ENCODE measurements at regions not wholly inside any gene's neighbourhood (a gene's known extent, or its start where the extent isn't known, plus 50 kb on each side); places are given as distances from the start of the nearest gene placed in this dataset.

DNA sequence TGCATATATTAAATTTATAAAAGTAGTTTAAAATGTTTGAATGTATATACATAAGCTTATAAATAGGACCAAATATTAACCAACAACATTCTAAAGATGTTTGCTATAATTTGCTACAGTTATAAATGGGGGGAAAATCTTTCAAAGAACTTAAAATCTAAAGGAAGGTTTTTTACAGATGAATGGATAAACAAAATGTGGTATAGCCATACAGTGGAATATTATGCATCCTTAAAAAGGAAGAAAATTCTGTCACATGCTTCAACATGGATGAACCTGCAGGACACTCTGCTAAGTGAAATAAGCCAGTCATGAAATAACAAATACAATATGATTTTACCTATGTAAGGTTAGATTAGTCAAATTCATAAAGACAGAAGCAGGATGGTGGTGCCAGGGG is 75.8 kb downstream of the TMEM17 start:
- no peaks in the 10 kb centered on the region for H3K36me3 ChIP-seq (ENCODE audit: control insufficient read depth, insufficient read depth, low read length)
- H3K9me3 ChIP-seq (ENCODE audit: control insufficient read depth, insufficient read depth, low read depth, low read length): no peaks in the 10 kb centered on the region
- no peaks in the 10 kb centered on the region for H3K27me3 ChIP-seq (ENCODE audit: control insufficient read depth, insufficient read depth, low read length)
- H3K4me3 ChIP-seq (ENCODE audit: low read depth, low read length): no peak overlapping the region
- H3K9ac ChIP-seq (ENCODE audit: low read length): no peak overlapping the region
- no peak overlapping the region for H3K27ac ChIP-seq (ENCODE audit: low read depth, low read length)
- no peaks in the 10 kb centered on the region for H3K4me1 ChIP-seq (ENCODE audit: control insufficient read depth, insufficient read depth, low read length)

DNA sequence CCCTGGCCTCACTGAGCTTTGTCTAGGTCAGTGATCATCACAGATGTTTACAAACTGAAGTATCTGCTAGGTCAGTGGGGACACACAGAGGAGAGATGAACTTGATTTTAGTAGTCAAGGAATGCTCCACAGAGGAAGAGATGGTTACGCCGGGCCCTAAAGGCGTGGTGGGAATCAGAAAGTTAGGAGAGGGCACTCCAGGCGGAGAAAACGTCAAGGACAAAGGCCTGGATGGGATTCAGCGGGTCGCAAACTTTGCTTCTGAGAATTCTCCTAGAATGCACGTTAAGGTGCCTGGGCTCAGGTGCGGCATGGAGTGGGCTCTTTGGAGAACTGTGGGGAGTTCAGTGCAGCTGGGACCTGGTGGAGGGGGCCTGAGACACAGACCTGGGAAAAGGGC is 78.8 kb downstream of the TMEM17 start:
- Histone ChIP-seq H3K4me1 (ENCODE audit: control insufficient read depth, insufficient read depth, low read length) (no peaks in the 10 kb centered on the region), H3K36me3 (ENCODE audit: control insufficient read depth, insufficient read depth, low read length) (no peaks in the 10 kb centered on the region), H3K4me3 (ENCODE audit: low read depth, low read length) (no peak overlapping the region), H3K9ac (ENCODE audit: low read length) (no peak overlapping the region), H3K27me3 (ENCODE audit: control insufficient read depth, insufficient read depth, low read length) (no peaks in the 10 kb centered on the region), H3K9me3 (ENCODE audit: control insufficient read depth, insufficient read depth, low read depth, low read length) (no peaks in the 10 kb centered on the region), H3K27ac (ENCODE audit: low read depth, low read length) (no peak overlapping the region)

DNA sequence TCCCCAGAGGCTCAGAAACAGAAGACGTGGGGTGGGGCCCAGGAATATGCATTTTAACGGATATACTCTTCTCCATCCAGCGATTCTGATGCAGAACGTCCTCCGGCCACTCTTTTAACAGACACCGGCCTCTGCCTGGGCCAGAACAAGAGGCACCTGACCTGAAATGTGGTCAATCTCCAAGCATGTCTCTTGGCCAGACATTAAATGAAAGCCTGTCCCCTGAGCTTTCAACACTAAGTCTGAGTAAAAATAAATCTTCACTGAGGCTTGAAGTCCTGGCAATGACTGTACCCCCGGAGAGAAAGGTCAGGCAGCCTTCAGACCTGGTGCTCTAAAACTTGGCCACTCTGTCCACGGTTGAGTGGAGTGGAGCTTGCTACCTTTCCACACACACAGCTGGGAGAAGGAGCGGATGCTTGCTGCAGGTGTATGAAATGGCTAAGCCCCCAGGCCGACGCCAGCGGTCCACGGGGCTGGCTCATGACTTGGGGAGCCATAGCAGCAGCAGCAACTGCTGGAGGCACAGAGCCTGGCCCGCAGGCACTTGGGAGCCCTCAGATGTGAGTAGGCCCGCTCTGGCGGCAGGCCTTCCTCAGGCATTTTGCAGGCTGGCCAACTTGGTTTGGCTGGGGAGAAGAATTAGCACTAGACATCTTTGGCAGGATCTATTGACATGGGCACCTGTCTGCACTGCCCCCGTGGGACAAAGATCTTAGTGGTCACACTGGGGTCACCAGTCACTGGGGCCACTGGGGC is 79.7 kb downstream of the TMEM17 start:
- no peaks in the 10 kb centered on the region for H3K27me3 ChIP-seq (ENCODE audit: control insufficient read depth, insufficient read depth, low read length)
- H3K27ac ChIP-seq (ENCODE audit: low read depth, low read length): no peak overlapping the region
- no peaks in the 10 kb centered on the region for H3K9me3 ChIP-seq (ENCODE audit: control insufficient read depth, insufficient read depth, low read depth, low read length)
- H3K36me3 ChIP-seq (ENCODE audit: control insufficient read depth, insufficient read depth, low read length): no peaks in the 10 kb centered on the region
- H3K4me3 ChIP-seq (ENCODE audit: low read depth, low read length): no peak overlapping the region
- no peaks in the 10 kb centered on the region for H3K4me1 ChIP-seq (ENCODE audit: control insufficient read depth, insufficient read depth, low read length)
- no peak overlapping the region for H3K9ac ChIP-seq (ENCODE audit: low read length)

DNA sequence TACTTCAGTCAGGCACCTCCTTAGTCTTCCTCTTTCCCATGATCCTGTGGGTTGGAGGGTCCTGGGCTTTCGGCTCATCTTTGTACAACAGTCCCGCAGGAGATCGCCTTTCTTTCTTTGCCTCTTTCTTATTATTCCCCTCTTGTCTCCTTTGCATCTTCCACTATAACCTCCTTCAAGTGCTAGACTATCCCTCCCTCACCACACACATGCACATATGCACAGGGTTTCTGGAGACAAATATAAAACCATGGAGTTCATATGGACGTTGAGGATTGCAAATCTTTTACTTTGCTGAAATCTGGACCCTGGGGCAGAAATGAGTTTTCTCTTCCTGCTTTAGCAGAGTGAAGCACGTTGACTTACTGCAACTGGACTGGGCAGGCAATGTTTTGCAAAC is 80.3 kb downstream of the TMEM17 start:
- H3K36me3 ChIP-seq (ENCODE audit: control insufficient read depth, insufficient read depth, low read length): no peaks in the 10 kb centered on the region
- no peak overlapping the region for H3K9ac ChIP-seq (ENCODE audit: low read length)
- H3K4me1 ChIP-seq (ENCODE audit: control insufficient read depth, insufficient read depth, low read length): no peaks in the 10 kb centered on the region
- H3K4me3 ChIP-seq (ENCODE audit: low read depth, low read length): no peak overlapping the region
- H3K27me3 ChIP-seq (ENCODE audit: control insufficient read depth, insufficient read depth, low read length): no peaks in the 10 kb centered on the region
- no peak overlapping the region for H3K27ac ChIP-seq (ENCODE audit: low read depth, low read length)
- H3K9me3 ChIP-seq (ENCODE audit: control insufficient read depth, insufficient read depth, low read depth, low read length): no peaks in the 10 kb centered on the region

DNA sequence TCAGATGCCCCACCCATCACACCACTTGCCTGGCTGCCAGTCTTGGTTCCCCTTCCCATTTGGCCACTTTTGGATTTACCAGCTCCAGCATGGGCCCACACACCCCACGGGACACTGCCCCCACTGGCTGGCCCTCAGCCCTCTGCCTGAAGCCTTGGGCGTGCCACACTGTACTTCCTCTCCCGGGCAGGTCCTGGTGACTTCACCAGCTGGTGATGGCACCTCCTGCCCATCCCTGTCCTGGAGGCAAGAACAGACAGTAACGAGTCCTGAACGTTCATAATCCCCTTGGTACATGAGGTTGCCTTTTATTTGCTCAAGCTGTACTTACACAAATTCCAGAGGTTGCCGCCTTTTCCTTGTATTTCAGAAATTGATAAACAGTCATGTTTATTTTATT is 81.1 kb downstream of the TMEM17 start:
- Histone ChIP-seq H3K27me3 (ENCODE audit: control insufficient read depth, insufficient read depth, low read length) (no peaks in the 10 kb centered on the region), H3K9ac (ENCODE audit: low read length) (no peak overlapping the region), H3K27ac (ENCODE audit: low read depth, low read length) (no peak overlapping the region), H3K4me1 (ENCODE audit: control insufficient read depth, insufficient read depth, low read length) (no peaks in the 10 kb centered on the region), H3K4me3 (ENCODE audit: low read depth, low read length) (no peak overlapping the region), H3K36me3 (ENCODE audit: control insufficient read depth, insufficient read depth, low read length) (no peaks in the 10 kb centered on the region), H3K9me3 (ENCODE audit: control insufficient read depth, insufficient read depth, low read depth, low read length) (no peaks in the 10 kb centered on the region)

DNA sequence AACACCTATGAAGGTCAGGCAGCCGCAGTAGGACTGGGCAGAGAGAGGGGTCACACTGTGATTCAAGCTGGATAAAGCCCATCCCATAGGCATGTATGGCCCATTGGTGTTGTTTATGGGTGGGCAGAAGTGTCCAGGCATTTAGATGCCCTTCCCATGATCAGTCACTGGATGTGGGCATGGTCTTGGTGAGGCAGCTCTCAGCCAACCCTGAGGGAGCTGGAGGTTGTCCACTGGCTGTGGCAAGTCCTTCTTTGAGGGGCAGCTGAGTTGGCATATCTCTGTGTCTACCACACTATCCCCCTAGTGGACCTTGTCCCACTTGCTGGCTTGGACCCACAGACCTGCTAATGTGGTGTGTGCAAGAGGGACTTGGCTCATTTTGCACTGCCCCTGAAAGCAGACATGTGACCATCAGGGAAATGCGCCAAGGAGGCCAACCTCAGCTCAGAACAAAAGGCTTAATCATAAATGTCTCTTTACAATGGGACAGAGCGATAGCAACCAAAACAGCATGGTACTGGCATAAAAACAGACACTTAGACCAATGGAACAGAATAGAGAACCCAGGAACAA is 82.0 kb downstream of the TMEM17 start:
- Histone ChIP-seq H3K9me3 (ENCODE audit: control insufficient read depth, insufficient read depth, low read depth, low read length) (no peaks in the 10 kb centered on the region), H3K9ac (ENCODE audit: low read length) (no peak overlapping the region), H3K4me1 (ENCODE audit: control insufficient read depth, insufficient read depth, low read length) (no peaks in the 10 kb centered on the region), H3K36me3 (ENCODE audit: control insufficient read depth, insufficient read depth, low read length) (no peaks in the 10 kb centered on the region), H3K27me3 (ENCODE audit: control insufficient read depth, insufficient read depth, low read length) (no peaks in the 10 kb centered on the region), H3K4me3 (ENCODE audit: low read depth, low read length) (no peak overlapping the region), H3K27ac (ENCODE audit: low read depth, low read length) (no peak overlapping the region)

DNA sequence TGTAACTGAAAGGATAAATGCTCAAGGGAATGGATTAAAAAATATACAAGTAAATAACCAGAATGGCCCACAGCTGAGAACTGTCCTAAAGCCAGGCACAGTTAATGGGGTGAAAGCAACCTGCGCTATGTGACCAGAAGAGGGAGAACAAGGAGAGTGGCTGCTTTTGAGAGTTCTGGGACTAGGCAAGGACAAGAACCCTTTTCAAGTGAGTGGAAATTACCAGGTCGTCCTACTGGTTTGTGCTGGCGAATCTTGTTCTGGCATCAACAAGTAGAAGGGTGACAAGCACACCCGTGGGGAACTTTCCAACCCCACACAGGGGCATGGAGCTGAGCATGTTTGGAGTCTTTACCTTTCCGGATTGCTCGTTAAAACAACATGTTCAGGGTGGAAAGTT is 82.8 kb downstream of the TMEM17 start:
- H3K36me3 ChIP-seq (ENCODE audit: control insufficient read depth, insufficient read depth, low read length): no peaks in the 10 kb centered on the region

DNA sequence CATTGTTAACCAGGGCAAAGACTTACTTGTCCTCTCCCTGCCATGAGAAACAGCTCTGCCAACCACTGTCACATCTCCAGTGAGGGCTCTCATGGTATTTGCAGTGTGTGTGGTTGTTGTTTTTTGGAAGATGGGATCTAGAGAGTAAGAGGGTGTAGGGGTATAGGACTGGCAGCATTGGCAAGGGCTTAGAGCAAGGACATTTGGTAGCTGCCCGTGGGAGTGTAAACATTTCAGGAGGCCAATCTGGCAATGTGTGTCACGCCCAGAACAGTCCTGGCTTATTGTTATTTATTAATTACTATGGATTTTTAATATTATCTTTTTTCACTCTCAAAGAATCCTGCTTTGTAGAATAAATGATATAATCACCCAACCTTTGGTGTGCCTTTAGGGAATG is 90.5 kb downstream of the TMEM17 start:
- Histone ChIP-seq H3K27ac (ENCODE audit: low read depth, low read length) (no peak overlapping the region), H3K9ac (ENCODE audit: low read length) (no peak overlapping the region), H3K27me3 (ENCODE audit: control insufficient read depth, insufficient read depth, low read length) (no peaks in the 10 kb centered on the region), H3K4me3 (ENCODE audit: low read depth, low read length) (no peak overlapping the region), H3K4me1 (ENCODE audit: control insufficient read depth, insufficient read depth, low read length) (peaks cover 15% of the 10 kb centered on the region), H3K36me3 (ENCODE audit: control insufficient read depth, insufficient read depth, low read length) (no peaks in the 10 kb centered on the region), H3K9me3 (ENCODE audit: control insufficient read depth, insufficient read depth, low read depth, low read length) (0 out of 2 replicates have a peak, but pooled peaks cover 2% of the 10 kb centered on the region)

More for the DNA sequence above, 82.8 kb downstream of the TMEM17 start:
- Histone ChIP-seq H3K27me3 (ENCODE audit: control insufficient read depth, insufficient read depth, low read length) (no peaks in the 10 kb centered on the region), H3K9me3 (ENCODE audit: control insufficient read depth, insufficient read depth, low read depth, low read length) (no peaks in the 10 kb centered on the region), H3K4me3 (ENCODE audit: low read depth, low read length) (no peak overlapping the region), H3K9ac (ENCODE audit: low read length) (no peak overlapping the region), H3K4me1 (ENCODE audit: control insufficient read depth, insufficient read depth, low read length) (no peaks in the 10 kb centered on the region), H3K27ac (ENCODE audit: low read depth, low read length) (no peak overlapping the region)

DNA sequence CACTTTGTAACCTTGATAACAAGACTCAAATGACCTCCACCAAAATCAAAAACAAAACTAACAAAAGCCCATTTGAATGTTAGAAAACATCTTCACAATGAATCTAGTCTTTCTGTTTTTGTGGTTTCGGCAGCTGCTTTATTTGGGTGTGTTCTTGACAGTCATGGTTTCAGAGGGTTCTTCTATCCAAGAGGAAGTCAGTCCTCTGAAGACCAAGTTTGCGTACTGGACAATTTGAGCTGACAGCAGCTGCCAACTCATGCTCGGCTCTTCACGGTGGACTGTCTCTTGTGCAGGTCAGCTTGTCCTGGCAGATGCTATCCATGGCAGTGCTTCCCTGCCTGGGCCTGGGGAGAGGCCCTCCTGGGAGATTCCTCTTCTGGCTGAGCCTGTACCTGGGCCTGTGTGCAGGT is 91.0 kb downstream of the TMEM17 start:
- H3K4me3 ChIP-seq (ENCODE audit: low read depth, low read length): no peak overlapping the region
- H3K36me3 ChIP-seq (ENCODE audit: control insufficient read depth, insufficient read depth, low read length): no peaks in the 10 kb centered on the region
- no peak overlapping the region for H3K27ac ChIP-seq (ENCODE audit: low read depth, low read length)
- peaks cover 20% of the 10 kb centered on the region for H3K4me1 ChIP-seq (ENCODE audit: control insufficient read depth, insufficient read depth, low read length)
- H3K9ac ChIP-seq (ENCODE audit: low read length): no peak overlapping the region
- H3K27me3 ChIP-seq (ENCODE audit: control insufficient read depth, insufficient read depth, low read length): no peaks in the 10 kb centered on the region
- H3K9me3 ChIP-seq (ENCODE audit: control insufficient read depth, insufficient read depth, low read depth, low read length): 0 out of 2 replicates have a peak, but pooled peaks cover 2% of the 10 kb centered on the region

DNA sequence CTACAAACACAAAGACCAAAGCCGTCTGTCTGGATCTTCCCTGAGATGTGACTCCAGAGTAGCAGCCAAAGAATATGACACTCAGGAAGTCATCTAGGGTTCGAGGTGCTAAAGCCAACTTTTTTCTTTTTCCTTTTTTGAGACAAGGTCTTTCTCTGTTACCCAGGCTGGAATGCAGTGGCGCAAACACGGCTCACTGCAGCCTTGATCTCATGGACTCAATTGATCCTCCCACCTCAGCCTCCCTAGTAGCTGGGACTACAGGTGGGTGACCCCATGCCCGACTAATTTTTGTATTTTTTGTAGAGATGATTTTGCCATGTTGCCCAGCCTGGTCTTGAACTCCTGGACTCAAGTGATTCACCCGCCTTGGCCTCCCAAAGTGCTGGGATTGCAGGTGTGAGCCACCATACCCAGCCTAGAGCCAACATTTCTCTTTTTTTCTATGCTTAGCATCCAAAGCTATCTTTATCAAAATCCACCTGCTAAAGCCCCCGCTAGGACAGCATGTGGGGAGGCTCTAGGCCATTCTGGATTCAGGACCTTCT is 92.8 kb downstream of the TMEM17 start:
- Histone ChIP-seq H3K36me3 (ENCODE audit: control insufficient read depth, insufficient read depth, low read length) (no peaks in the 10 kb centered on the region), H3K9ac (ENCODE audit: low read length) (no peak overlapping the region), H3K27me3 (ENCODE audit: control insufficient read depth, insufficient read depth, low read length) (no peaks in the 10 kb centered on the region), H3K27ac (ENCODE audit: low read depth, low read length) (no peak overlapping the region), H3K4me1 (ENCODE audit: control insufficient read depth, insufficient read depth, low read length) (peaks cover 25% of the 10 kb centered on the region), H3K9me3 (ENCODE audit: control insufficient read depth, insufficient read depth, low read depth, low read length) (0 out of 2 replicates have a peak, but pooled peaks cover 2% of the 10 kb centered on the region), H3K4me3 (ENCODE audit: low read depth, low read length) (no peak overlapping the region)

DNA sequence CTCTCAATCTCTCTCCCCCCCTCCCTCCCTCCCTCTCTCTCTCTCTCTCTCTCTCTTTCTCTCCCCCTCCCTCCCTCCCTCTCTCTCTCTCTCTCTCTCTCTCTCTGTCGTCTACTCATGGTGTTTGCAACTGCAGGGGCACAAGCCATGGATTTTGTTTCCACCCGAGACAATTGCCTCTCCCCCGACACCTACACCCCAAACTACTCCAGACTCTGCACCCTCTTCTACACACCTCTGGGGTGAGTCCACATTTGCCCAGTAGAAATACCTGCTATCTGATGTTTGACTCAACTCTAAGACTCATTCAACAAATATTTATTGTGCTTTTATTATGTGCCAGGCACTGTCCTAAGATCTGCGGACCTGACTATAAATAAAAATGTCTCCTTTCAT is 93.7 kb downstream of the TMEM17 start:
- Histone ChIP-seq H3K36me3 (ENCODE audit: control insufficient read depth, insufficient read depth, low read length) (no peaks in the 10 kb centered on the region), H3K9me3 (ENCODE audit: control insufficient read depth, insufficient read depth, low read depth, low read length) (0 out of 2 replicates have a peak, but pooled peaks cover 2% of the 10 kb centered on the region), H3K4me3 (ENCODE audit: low read depth, low read length) (no peak overlapping the region), H3K9ac (ENCODE audit: low read length) (no peak overlapping the region), H3K4me1 (ENCODE audit: control insufficient read depth, insufficient read depth, low read length) (peaks cover 25% of the 10 kb centered on the region), H3K27ac (ENCODE audit: low read depth, low read length) (no peak overlapping the region), H3K27me3 (ENCODE audit: control insufficient read depth, insufficient read depth, low read length) (no peaks in the 10 kb centered on the region)

All from HUES6 (cell line).